Left renal cortex interstitium (tissue), 4 donors: ENCODE measurements at regions not wholly inside any gene's neighbourhood (a gene's known extent, or its start where the extent isn't known, plus 50 kb on each side); places are given as distances from the start of the nearest gene placed in this dataset.
A peak's percentile ranks its signal among the peaks of the same experiment; 100 is the strongest.

Experiments
- DNase-seq, 4 donors: peaks; one replicate each; pipeline ENCODE4 v3.0.0-alpha.2; 2013; ENCODE audit warnings: low read depth in 4 of 4, low spot score in 2 of 4, missing footprints in 1 of 4

- no peak for DNase-seq
Observed at GRCh38 chr11:135075740-135076139, 663.7 kb upstream of the B3GAT1 start.

GRCh38 chr11:135074397-135074998 is 662.5 kb upstream of the B3GAT1 start:
- no peak for DNase-seq

DNA sequence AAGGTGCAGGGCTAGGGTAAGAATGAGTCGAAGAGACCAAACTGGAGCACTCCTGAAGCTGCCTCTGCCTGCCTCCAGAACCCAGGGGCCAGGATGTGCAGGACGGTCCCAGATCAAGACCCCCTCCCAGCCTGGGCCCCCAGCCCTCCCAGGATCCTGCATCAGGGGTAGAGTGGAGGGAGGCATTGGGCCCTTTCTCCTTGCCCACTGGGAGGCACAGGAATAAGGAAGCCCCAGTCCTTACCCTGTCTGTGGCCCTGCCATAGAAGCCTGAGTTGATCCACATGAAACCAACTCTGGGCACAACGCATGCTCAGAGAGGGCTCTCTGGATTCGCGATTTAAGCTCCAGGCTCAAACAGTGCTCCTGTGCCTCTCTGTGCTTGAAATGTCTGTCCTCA is 661.8 kb upstream of the B3GAT1 start:
- DNase-seq: no peak

DNA sequence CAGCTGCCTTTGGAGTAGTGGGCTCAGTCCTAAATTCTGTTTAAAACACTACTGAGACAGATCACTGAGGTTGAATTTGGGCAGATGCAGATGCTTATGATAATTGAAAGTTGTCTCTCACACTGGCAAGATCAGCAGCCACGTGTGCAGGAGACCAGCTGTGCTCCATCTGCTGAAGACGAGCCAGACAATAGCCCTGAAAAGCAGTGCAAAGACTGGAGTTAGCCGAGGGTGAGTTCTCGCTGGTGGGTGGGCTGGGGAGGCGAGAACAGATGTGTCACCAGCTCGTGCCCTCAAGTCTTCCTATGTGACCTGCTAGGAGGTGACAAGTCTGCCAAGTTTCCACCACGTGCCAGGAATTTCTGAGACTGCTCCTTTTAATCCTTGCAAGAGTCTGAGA is 661.3 kb upstream of the B3GAT1 start:
- DNase-seq: no peak

GRCh38 chr11:135069890-135070289 is 657.8 kb upstream of the B3GAT1 start:
- DNase-seq: no peak

DNA sequence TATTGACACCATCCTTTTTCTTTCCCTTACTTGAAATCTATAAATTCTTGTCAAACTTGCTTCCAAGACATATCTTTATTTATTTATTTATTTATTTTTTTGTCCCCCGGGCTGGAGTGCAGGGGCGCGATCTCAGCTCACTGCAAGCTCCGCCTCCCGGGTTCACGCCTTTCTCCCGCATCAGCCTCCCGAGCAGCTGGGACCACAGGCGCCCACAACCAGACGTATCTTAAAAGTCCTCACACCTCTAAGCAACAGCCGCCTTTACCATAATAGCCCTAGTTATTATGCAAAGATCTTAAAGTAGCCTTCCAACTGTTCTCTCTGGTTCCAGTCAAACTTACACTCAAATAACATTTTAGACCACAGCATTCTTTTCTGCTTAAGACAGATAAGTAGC is 657.0 kb upstream of the B3GAT1 start:
- no peak for DNase-seq

DNA sequence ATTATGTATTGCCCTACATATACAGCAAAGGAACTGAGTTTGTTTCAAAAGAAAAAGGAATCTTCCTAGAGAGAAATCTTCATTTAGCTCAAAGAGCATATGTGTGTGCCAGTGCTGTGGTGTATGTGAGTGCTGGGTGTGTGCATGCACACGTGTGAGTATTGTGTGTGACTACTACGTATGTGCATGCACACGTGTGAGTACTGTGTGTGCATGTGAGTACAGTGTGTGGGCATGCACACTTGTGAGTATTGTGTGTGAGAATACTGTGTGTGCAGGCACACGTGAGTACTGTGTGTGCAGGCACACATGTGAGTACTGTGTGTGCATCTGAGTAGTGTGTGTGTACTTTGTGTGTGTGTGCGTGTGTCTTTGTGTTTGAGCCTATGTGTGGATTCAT is 651.0 kb upstream of the B3GAT1 start:
- no peak for DNase-seq

- no peak for DNase-seq
Observed at GRCh38 chr11:135061166-135061565, 649.1 kb upstream of the B3GAT1 start.

GRCh38 chr11:135046986-135047385 is 634.9 kb upstream of the B3GAT1 start:
- DNase-seq: no peak

DNA sequence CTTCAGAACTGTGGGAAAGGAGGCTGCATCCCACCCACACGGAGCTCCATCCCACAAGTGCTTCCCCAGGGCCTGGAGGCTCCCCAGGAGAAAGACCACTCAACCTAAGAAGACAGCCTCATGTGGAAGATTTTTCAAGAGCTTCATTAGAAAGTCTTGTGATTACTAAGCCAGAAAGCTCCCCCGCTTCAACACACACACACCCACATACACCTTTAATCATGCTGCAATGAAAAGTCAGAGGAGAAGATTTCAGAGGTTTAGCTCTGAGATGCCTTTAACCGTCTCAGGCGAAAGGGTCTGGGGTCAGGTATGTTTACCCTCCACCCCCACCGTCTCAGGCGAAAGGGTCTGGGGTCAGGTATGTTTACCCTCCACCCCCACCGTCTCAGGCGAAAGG is 634.5 kb upstream of the B3GAT1 start:
- DNase-seq: peak in 1 of 4 donors; percentile 26

DNA sequence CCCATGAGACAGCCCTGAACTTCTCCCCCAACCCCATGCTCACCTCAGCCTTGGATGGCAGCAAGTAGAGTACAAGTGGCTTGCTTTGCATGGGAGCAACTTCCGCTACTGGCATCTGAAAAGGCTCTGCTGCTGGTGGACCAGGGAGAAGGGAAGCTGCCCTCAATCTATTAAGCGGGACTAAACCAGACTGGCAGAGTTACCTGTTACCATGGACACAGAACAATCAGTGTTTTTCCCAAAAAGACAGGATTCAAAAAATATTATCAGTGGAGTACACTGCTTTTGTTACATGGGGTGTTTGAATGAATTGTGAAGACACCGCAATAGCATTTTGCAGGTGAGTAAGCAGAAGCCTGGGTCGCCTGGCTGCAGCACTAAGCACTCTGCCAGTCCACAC is 631.4 kb upstream of the B3GAT1 start:
- DNase-seq: no peak

- DNase-seq: no peak
Observed at GRCh38 chr11:135037828-135038227, 625.8 kb upstream of the B3GAT1 start.

DNA sequence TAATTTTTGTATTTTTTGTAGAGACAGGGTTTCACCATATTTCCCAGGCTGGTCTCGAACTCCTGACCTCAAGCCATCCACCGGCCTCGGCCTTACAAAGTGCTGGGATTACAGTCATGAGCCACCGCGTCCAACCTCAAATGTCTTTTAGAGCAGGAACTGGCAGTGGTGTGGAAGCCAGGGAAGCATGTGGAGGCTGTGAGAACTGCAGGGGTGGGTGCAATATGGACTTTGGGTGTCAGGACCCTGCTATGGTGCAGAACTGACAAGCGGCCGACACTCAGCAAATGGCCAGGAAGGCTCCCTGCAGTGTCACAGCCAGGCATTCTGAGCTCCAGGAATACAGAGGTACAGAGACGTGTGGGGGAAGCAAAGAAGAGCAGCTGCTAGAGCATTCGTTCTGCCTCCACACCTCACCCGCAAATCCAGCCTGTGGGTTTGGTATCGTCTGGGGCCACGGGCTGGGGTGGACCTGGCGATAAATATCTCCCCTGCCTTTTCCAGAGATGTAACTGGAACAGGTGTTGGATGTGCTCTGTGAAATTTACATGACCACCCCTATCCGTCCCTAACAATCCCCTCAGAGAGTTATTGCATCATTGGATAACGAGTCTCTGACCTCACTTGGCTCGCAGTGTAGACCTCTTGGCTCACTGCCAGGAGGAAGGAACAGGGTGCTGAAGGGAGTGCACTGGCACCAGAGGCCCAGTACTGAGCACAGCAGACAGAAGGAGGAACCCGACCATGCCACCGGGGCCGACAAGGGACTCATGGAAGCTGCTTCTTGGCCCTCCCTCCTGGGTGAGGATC is 624.7 kb upstream of the B3GAT1 start:
- DNase-seq: no peak

DNA sequence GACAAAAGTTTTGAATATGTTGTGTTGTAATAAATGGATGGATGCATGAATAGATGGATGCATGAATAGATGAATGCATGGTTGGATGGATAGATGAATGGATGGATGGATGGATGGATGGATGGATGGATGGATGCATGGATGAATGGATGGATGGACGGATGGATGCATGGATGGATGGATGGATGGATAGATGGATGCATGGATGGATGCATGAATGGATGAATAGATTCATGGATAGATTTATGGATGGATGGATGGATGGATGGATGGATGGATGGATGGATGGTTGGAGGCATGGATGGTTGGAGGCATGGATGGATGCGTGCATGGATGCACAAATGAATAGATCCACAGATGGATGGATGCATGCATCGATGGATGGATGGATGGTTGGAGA is 623.2 kb upstream of the B3GAT1 start:
- no peak for DNase-seq

DNA sequence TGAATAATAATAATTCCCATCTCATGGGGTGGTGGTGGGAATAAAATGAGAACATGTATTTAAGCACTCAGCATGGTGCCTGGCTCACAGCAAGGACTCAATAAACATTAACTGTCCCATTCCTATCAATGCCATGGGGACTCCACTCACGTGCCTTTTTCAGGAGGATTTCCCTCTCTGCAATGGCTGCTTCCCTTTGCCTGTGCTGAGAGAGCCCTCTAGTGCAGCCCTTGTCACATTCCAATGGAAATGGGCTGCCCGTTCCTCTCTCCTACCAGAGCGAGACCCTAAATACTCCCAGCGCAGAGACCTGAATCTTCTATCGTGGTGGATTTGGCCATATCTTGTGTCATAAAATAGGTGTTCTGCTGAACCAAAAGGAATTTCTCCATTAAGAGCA is 621.5 kb upstream of the B3GAT1 start:
- peak in 3 of 4 donors; percentile 13 to 54 (median 26) for DNase-seq

DNA sequence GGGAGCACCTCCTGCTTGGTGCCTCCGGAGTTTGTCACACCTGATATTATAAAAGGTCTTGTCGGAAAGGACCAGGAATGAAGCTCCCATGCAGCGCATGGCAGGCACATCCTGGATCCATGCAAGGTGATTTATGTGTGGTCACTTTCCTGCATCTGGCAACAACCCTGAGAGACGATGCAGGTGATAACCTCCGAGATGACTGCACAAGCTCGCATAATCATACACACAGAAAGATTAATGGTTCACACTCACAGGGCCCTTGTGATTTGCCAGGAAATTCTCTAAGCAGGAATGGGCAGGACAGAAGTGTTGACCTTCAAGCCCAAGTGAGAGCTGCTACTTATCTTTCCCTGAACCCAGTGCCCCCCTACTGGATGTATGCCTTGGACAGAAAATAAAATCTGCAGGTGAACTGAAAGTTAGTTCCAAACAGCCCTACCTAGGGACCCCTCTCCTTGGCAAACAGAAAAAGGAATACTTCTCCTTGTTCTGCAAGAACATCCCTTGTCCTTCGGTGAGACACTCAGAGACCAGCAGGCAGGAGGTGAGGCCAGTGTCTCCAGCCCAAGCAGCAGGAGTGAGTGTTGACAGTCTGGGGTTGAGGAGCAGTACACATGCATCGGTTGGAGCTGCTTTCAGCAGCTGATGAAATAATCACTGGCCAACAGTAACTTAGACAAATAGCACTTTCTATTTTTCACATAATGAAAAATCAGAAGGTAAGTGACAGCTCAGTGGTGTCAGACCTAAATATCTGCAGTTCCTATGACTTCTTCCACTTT is 619.4 kb upstream of the B3GAT1 start:
- no peak for DNase-seq

GRCh38 chr11:135027461-135027860 is 615.4 kb upstream of the B3GAT1 start:
- peak in 2 of 4 donors; percentile 58 to 83 for DNase-seq

GRCh38 chr11:135023499-135023898 is 611.5 kb upstream of the B3GAT1 start:
- no peak for DNase-seq

- DNase-seq: no peak
Observed at GRCh38 chr11:135022454-135022853, 610.4 kb upstream of the B3GAT1 start.

DNA sequence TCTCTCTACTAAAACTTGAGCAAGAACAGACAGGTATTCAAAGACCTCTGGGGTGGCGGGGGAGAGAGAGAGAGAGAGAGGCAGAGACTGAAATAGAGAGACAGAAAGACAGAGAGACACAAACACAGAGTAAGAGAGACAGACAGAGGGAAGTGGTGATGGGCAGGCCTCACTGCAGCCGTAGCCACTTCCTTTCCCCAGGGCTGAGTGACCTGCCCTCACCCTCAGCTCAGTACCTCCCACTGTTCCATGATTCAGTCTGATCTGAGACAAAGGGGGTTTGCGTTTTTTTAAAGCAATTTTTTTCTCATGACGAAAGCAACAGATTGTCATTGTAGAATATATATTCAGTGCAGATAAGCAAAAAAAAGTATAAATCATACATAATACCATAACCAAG is 607.9 kb upstream of the B3GAT1 start:
- DNase-seq: no peak

DNA sequence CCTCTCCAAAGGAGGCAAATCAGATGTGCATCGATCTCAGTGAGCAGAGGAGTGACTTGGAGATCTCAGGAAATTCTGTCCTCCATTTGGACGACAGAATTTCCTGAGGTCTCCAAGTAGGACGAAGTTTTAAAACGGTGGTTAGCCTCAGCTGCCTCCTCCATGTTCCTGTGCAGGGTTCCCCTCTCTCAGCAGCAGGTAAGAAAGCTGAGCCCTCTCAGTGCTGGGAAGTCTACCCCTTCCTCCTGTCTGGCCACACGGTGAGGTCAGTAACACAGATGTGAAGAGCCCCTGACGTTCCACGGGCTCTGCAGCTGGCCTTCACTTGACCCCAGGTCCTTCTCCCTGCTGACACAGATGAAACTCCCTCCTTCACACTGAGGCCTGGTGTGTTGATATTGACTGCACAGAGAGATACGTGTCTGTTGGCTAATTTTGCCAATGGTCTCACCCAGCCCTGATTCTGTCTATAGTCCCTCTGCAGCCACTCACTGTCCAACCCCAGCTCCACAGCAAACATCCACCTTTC is 607.4 kb upstream of the B3GAT1 start:
- no peak for DNase-seq
